A549 (cell line): ENCODE measurements at regions not wholly inside any gene's neighbourhood (a gene's known extent, or its start where the extent isn't known, plus 50 kb on each side); places are given as distances from the start of the nearest gene placed in this dataset.

Experiments used
- TF ChIP-seq, protein P1 (sequence below): fragments of >200 bp; sonication (Bioruptor Twin); formaldehyde crosslinking; IDR thresholded peaks from 3 replicates; pipeline ENCODE4 v1.5.1; 2016
- TF ChIP-seq, protein P2 (sequence below): IDR thresholded peaks from 2 replicates; pipeline ENCODE4 v1.6.1; 2012

DNA sequence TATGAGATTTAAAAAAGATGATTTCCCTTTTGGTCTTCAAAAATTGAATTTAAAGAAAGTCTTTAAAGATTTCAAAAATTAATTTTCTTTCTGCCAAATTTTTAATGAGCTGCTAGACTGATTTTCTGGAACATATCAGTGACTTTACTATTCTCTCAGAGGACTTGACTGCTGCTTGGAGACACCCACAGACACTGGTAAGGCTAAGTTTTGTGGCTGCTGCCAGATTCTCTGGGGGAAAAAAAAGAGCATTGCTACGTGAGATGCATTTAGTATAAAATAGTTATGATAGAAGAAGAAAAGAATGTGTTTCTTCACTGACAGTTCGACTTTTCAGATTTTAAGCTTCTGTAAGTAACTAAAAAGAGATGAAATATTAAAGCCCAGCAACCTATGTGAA lies 193.3 kb upstream of the GRIN3A start:
- TF ChIP-seq, protein P1, sequence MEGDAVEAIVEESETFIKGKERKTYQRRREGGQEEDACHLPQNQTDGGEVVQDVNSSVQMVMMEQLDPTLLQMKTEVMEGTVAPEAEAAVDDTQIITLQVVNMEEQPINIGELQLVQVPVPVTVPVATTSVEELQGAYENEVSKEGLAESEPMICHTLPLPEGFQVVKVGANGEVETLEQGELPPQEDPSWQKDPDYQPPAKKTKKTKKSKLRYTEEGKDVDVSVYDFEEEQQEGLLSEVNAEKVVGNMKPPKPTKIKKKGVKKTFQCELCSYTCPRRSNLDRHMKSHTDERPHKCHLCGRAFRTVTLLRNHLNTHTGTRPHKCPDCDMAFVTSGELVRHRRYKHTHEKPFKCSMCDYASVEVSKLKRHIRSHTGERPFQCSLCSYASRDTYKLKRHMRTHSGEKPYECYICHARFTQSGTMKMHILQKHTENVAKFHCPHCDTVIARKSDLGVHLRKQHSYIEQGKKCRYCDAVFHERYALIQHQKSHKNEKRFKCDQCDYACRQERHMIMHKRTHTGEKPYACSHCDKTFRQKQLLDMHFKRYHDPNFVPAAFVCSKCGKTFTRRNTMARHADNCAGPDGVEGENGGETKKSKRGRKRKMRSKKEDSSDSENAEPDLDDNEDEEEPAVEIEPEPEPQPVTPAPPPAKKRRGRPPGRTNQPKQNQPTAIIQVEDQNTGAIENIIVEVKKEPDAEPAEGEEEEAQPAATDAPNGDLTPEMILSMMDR, result no peak
- TF ChIP-seq, protein P2, sequence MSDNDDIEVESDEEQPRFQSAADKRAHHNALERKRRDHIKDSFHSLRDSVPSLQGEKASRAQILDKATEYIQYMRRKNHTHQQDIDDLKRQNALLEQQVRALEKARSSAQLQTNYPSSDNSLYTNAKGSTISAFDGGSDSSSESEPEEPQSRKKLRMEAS, result no peak
